ENCODE measurements at regions not wholly inside any gene's neighbourhood (a gene's known extent, or its start where the extent isn't known, plus 50 kb on each side); places are given as distances from the start of the nearest gene placed in this dataset.

- peak overlapping the region; percentile 88 for H2BK20ac ChIP-seq (ENCODE audit: low read depth, low read length)
- H2BK5ac ChIP-seq (ENCODE audit: low read depth, low read length, poor library complexity, severe bottlenecking): peak overlapping the region; percentile 53
- H3K23ac ChIP-seq (ENCODE audit: low read depth, low read length): 0 out of 2 replicates have a peak overlapping the region, but pooled peaks have one; percentile 66
- peak overlapping the region; percentile 78 for H3K4ac ChIP-seq (ENCODE audit: low read depth, low read length)
- in situ Hi-C loops (cut with MboI; ENCODE audit: low sequenced_read_pairs) (no loop called here), dilution Hi-C loops (cut with HindIII; ENCODE audit: low sequenced_read_pairs, unreplicated experiment) (no loop called here), intact Hi-C loops (cut with micrococcal nuclease) (loop anchor here (5.0 kb wide), 2 partner anchors 60 to 260 kb away; no protein-coding TSS in a partner anchor)
- peak overlapping the region; percentile 88 for H3K14ac ChIP-seq (replicated peaks; ENCODE audit: low read depth, low read length)
- no peaks in the 10 kb centered on the region for H3K9me3 ChIP-seq (ENCODE audit: control insufficient read depth, insufficient read depth, low read length)
- H3K27ac ChIP-seq (ENCODE audit: insufficient read depth, low read length): no peak overlapping the region
- WGBS, 2 experiments (ENCODE audit: extremely low coverage in 2 of 2, insufficient read length in 1 of 2): no CpG with 5 or more reads among the region's 1 CpG
- H2BK120ac ChIP-seq (ENCODE audit: low read depth, low read length): peak overlapping the region; percentile 90
- no peak overlapping the region for H3K4me2 ChIP-seq (ENCODE audit: low read depth, low read length)
- H3K9me1 ChIP-seq (ENCODE audit: insufficient read depth, low read length): peaks cover 3% of the 10 kb centered on the region; the same call in 1 of the 2 replicates
- H3K4me3 ChIP-seq (ENCODE audit: insufficient read depth, low read depth, low read length): no peak overlapping the region
- ChIA-PET POLR2A (ENCODE audit: unreplicated experiment) (interaction anchor here (0.6 kb wide), 1 partner anchor 58 kb away, joined by 4 read pairs; no protein-coding TSS in a partner anchor), CTCF (interaction anchor here (0.6 kb wide), 1 partner anchor 11 kb away, joined by 4 read pairs; no protein-coding TSS in a partner anchor)
- H3K27me3 ChIP-seq (ENCODE audit: control insufficient read depth, insufficient read depth, low read length): no peaks in the 10 kb centered on the region
- H3K79me1 ChIP-seq (ENCODE audit: low read depth in 1 of 2, low read length in 2 of 2): no peaks in the 10 kb centered on the region
- TF ChIP-seq FOS (IDR thresholded peaks at IDR 0.05; ENCODE audit: low read depth, low read length): no peak
- TF ChIP-seq RAD21 (IDR thresholded peaks at IDR 0.05; ENCODE audit: low read length): no peak
- TF ChIP-seq RCOR1 (IDR thresholded peaks at IDR 0.05; ENCODE audit: insufficient replicate concordance, low read length): no peak
- H3K56ac ChIP-seq (ENCODE audit: extremely low read depth, insufficient read depth, low read length): no peak overlapping the region
- ATAC-seq (ENCODE audit: low read depth) (no peak), DNase-seq (no peak)
- H2AK5ac ChIP-seq (ENCODE audit: low read depth, low read length): peak overlapping the region; percentile 77
- H3K4me1 ChIP-seq (ENCODE audit: control insufficient read depth, insufficient read depth, low read length): peaks cover 26% of the 10 kb centered on the region
- H2AK9ac ChIP-seq (replicated peaks; ENCODE audit: low read depth, low read length, poor library complexity): no peak overlapping the region
- H4K91ac ChIP-seq (ENCODE audit: insufficient read depth, low read depth, low read length): peak overlapping the region; percentile 54; the same call in 1 of the 2 replicates
- BruUV-seq (replicated peaks): no TSS peak
- H2BK15ac ChIP-seq (ENCODE audit: low read depth, low read length): peak overlapping the region; percentile 95; the same call in 2 of the 3 replicates
- H4K8ac ChIP-seq (ENCODE audit: low read depth in 2 of 2, low read length in 2 of 2): peak overlapping the region in 1 of 2 experiments; percentile 78; a peak in 2 of 4 replicates
- no peak overlapping the region; the same call in 1 of the 2 replicates for H3K18ac ChIP-seq (ENCODE audit: low read depth, low read length)
- no peaks in the 10 kb centered on the region for H3K36me3 ChIP-seq (ENCODE audit: control insufficient read depth, insufficient read depth, low read length)
- H3K9ac ChIP-seq (ENCODE audit: low read depth, low read length): no peak overlapping the region
- no peaks in the 10 kb centered on the region for H4K20me1 ChIP-seq (ENCODE audit: insufficient read depth, low read length)
- peak overlapping the region; percentile 80 for H2AFZ ChIP-seq (replicated peaks; ENCODE audit: low read length, poor library complexity)
- no peak overlapping the region for H4K5ac ChIP-seq (ENCODE audit: low read depth, low read length)
Observed at GRCh38 chr20:53657732-53658131, 64.1 kb upstream of the ZNF217 start.

Measured in IMR-90 (cell line).